ENCODE measurements at regions not wholly inside any gene's neighbourhood (a gene's known extent, or its start where the extent isn't known, plus 50 kb on each side); places are given as distances from the start of the nearest gene placed in this dataset.
"Not testable (repeated sequence)": the region's sequence is repeated elsewhere in the genome, so short reads cannot be mapped to it uniquely, and the experiment has no call there.

DNA sequence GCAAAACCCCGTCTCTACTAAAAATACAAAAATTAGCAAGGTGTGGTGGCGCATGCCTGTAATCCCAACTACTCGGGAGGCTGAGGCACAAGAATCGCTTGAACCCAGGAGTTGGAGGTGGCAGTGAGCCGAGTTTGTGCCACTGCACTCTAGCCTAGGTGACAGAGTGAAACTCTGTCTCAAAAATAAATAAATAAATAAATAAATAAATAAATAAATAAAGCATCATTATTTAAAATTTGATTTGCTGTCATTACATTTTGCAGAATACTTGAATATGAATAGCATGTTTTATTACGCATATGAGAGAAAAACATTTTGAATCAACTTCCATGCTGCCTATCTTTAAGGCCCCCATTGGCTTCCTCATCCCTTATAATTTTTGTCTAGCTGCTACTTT is 53.4 kb upstream of the MED14 start:
- DNase-seq = not testable (repeated sequence)

DNA sequence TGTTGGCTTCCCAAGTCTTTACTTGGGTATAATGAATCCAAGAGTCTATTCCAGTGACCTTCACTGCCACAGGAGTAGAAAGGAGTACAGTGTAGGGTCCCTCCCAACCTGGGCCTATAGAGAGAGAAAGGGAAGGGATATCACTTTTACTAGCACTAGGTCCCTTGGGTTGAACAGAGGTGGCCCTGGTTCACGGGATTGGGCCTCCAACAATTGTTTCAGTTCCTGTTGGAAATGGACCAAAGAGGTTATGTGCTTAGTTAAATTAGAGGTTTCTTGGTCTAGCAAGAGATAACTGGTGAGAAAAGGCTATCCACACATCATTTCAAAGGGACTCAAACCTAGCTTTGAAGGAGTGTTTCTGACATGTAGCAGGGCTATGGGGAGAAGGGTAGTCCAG is 57.1 kb upstream of the MED14 start:
- no peak for DNase-seq

DNA sequence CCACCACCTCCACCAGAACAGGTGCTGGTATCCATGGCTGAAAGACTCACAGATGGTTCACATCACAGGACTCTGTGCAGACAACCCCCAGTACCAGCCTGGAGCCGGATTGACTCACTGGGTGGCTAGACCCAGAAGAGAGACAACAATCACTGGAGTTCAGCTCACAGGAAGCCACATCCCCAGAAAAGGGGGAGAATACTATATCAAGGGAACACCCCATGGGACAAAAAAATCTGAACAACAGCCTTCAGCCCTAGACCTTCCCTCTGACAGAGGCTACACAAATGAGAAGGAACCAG is 59.4 kb upstream of the MED14 start:
- not testable (repeated sequence) for DNase-seq

DNA sequence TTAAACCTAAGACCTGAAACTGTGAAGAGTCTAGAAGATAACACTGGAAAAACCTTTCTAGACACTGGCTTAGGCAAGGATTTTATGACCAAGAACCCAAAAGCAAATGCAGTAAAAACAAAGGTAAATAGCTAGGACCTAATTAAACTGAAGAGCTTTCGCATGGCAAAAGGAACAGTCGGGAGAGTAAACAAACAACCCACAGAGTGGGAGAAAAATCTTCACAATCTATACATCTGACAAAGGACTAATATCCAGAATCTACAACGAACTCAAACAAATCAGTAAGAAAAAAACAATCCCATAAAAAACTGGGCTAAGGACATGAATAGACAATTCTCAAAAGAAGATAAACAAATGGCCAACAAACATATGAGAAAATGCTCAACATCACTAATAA is 64.4 kb upstream of the MED14 start:
- DNase-seq = not testable (repeated sequence)

DNA sequence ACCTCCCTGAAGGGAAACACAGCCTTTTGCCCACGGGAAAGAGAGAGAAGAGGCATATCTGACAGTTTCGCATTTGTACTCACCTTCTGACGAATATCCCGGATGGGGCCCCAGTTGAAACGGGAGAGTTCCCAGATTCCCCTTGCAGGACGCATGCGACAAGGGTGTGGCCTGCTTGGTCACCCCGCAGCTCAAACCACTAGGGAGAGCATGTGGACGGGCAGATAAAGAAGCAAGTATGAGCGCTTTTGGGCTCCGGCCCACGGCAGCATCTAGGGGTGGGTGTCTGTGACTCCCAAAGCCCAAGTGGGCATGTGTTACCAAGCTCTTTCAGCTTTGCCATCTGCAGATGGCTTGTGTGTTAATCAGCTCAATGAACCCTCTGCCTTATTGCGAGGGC is 70.1 kb upstream of the MED14 start:
- DNase-seq = peak in 1 of 2 experiments; percentile 29

DNA sequence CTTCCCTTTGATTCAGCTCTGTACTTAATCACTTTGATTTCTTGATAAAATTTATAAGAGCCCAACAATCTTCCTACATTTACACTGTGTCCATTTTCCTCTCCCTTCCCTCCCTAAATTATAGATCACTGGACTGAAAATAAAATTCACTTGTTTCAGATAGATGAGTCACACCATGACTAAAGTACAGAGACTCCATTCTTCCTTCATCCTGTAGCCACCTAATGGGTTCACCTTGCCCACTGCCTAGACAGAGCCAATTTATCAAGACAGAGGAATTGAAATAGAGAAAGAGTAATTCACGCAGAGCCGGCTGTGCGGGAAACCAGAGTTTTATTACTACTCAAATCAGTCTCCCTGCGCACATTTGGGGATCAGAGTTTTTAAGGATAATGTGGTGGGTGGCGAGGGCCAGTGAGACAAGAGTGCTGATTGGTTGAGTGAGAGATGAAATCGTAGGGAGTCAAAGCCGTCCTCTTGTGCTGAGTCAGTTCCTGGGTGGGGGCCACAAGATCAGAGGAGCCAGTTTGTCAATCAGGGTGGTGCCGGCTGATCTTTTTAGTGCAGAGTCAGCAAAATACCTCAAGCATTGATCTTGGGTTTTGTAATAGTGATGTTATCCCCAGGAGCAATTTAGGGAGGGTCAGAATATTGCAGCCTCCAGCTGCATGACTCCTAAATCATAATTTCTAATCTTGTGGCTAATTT is 71.3 kb upstream of the MED14 start:
- DNase-seq = no peak

DNA sequence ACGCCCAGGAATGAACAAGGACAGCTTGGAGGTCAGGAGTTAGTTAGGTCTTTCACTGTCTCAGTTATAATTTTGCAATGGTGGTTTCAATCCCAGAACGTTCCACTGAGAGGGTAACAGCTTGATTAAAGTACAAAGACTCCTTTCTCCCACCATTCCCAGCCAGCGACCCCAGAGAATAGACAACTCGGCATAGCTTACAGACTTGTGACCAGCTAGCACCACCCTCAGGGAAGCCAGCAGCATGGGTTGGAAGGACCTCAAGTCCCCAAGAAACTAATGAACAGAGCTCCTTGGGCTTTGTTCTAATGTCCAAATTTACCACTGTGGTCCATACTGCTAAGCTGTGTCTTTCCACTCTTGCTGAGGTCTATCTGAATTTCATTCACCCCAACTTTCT is 72.0 kb upstream of the MED14 start:
- no peak for DNase-seq

DNA sequence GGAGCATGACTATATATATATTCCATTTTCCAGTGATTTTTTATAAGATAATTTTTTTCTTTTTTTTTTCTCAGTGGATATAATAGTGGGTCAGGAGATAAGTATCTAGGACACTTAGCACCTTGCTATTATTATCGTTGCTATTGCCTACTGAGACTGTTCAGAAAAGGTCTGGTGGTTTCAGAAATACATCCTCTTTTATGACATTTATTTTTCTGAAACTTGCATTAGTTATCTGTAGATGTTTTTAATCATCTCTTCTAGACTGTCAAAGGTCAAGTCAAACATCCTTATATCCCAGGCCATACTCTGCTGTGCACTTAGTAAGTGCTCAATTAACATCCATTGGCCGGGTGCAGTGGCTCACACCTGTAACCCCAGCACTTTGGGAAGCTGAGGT is 72.9 kb upstream of the MED14 start:
- no peak for DNase-seq

DNA sequence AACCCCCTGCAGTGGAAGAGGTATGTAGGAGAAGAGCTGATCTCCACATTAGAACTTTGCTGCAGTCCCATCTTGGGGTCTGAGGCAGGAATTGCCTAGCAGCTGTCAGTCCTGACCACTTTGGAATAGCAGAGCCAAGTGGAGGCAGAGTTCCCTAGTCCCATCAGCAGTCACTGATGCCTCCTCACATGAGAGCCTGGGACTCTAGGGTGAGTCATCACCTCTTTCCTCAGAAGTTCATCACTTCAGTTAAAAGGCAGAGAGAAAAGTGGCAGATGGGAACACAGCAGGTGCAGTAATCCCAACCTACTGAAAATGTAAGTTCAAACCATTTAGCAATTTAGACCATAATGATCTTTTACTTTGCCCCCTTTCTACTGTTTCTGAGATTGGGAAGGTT is 73.9 kb upstream of the MED14 start:
- DNase-seq = peak; percentile 81 to 94

DNA sequence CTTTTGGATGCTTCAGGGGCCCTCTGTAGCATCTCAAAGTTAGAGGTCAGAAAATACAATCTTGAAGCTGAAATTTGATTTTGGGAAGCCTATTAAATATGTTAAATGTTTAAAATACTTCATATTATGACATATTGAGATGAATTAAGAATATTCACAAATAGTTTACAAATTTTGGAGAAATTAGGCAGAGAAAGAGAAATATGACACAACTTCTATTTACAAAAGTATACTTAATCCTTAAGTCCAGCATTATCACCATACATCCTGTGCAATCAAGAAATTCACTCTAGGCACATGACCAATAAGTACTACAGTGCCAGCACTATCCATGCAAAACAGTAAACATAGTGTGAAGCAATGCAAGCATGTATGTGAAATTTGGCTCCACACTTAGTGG is 79.7 kb upstream of the MED14 start:
- DNase-seq = not testable (repeated sequence)

DNA sequence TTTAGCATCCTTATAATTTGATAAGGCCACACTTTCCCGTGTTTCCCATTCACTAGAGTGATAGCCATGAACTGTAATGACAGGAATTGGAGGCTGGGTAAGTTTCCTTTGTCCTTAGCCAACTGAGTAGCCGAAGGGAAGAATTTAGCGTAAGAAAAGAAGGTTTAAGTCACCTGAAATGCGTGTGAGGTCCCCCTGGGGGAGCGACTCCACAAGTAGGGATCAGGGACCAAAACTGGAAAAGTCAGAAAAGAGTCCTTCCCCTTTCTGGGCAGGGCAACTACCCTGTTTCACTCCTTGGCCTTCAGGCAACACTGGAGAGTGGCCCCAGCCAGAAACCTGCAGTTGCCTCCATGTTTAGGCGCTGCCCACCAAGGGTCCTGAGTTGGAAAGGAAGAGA is 81.6 kb upstream of the MED14 start:
- DNase-seq = no peak

DNA sequence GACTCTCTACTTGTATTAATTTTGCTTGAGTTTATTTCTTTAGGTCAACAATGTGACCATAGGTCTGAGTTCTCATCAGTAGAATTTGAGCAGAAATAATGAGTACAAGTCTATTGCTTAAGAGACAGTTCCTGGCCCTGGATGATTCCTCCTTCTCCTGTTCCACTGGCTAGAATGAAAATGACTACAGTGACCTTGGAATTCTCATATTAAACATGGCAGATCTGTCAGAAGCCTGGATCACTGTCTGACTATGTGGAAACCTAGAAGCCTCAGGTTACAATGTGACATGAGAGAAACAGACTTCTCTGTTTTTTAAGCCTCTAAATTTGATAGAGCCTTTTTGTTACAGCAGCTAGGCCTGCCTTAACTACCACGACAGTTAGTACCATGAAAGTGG is 82.9 kb upstream of the MED14 start:
- no peak for DNase-seq

DNA sequence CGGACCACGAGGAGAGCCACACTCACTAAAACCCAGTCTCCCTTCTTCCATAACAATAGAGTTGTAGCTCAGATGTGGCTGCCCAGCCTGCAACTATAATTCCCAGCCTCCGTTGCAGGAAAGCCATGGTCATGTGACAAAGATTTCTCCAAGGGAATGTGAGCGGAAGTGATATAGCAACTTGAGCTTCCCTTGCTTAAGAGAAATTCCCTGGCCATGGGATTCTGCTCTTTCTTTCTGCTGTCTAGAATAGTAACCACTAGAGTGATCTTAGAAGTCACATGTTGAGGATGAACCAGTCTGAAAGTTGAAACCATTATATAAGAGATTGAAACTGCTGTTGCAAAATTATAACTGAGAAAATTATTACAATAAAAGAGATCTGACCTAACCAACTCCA is 86.4 kb upstream of the MED14 start:
- no peak for DNase-seq

DNA sequence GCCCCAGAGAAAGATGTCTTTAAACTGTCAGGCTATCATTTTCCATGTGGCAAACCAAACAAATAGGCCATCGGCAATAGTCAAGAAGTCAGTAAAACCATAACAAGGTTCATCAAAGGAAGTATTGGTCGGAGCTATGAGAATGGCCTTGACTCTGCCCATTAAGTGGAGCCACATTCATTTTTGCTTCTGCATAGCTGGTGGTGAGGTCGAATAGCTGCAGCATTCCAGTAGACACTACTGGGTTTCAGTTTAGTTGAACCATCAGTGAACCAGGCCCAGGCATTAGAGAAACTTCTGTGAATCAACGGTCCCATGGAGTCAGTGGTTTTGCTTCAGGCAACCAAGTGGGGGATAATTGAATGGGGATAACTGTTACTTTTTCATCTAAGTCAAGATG is 92.0 kb upstream of the MED14 start:
- no peak for DNase-seq

DNA sequence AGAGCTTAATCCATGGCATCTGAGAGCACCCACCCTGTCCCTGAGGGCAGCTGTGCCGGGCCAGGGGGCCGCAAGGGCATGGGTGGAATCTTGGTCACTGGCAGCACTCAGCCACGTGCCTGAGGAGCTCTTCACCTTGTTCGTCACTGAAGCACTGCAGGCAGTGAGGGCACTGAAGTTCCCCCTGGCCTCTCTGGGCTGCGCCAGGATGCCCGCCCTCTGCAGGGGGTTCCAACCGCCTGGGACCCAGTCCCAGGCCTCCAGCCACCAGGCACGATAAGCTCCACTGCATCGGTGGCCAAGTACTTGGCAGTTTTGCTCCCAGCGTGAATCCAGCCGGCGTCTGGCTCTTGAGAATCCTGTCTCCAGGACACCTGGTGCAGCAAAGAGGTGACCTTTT is 96.4 kb upstream of the MED14 start:
- no peak for DNase-seq

DNA sequence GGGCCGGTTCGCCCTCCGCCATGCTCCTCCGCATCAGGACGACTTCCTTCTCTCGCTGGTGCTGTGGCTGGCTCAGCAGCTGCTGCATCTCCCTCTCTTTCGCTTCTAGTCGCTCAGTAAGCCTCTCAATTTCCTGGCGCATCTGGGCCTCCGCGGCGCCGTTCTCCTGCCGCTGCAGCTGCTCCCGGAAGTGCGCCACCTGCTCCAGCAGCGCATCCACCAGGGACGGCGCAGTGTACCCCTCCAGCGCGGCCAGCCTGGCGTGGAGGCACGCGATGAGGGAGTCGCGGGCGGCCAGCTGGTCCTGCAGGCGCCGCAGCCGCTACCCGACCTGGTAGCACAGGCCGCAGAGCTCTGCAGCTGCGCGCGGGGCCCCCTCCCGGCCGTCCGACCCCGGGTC is 97.4 kb upstream of the MED14 start:
- DNase-seq = no peak

DNA sequence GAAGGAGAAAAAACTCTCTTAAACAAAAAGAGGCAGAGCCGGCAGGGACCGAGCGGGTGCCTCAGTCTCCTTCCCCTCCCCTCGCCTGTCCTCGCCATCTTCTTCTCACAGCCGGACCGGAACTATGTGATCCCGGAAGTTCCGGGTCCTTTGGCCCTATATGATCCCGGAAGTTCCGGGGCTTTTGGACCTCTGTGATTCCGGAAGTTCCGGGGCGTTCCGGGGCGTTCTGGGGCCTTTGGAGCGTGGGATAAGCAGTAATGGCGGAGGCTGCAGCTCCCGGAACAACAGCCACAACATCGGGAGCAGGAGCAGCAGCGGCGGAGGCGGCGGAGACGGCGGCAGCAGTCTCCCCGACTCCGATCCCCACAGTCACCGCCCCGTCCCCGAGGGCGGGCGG is 98.9 kb upstream of the MED14 start:
- no peak for DNase-seq

DNA sequence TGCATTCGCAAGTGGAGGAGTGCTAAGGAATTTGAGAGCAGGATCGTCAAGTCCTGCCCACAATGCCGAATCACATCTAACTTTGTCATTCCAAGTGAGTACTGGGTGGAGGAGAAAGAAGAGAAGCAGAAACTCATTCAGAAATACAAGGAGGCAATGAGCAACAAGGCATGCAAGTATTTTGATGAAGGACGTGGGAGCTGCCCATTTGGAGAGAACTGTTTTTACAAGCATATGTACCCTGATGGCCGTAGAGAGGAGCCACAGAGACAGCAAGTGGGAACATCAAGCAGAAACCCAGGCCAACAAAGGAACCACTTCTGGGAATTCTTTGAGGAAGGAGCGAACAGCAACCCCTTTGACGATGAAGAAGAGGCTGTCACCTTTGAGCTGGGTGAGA is 100.2 kb upstream of the MED14 start:
- DNase-seq = no peak

DNA sequence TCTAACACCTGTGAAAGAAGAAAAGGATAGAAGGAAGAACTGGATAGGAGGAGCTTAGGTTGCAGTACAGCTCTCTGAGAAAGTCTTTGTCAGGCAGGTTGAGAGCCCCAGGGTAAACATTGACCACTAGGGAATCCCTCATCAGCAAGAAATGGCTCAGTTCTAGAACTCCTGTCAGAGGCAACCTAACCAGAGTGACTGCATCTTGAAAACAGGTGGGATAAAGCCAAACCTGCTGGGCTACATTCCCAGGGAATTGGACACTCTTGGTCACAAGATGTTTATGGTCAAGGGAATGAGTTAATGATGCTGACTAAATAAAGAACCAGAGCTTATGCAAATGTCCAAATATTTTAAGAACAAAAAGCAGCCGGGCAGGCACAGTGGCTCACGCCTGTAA is 108.3 kb upstream of the MED14 start:
- DNase-seq = no peak

DNA sequence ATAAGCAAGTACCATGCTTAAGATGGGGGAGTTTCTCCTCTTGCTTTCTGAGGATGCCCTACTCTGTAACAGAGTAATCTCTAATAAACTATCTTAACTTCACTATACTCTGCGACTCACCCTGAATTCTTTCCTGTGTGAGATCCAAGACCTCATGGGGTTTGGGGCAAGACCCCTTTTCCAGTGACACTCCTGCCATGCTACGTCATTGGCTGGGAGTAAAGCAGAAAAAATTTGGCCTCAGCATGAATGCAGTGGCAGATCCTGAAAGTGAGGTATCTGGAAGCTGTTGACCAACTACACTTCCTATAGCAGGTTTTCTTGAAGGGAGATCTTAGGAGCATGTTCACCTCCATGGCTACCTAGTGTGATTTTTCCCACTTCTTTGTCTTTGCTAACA is 109.1 kb upstream of the MED14 start:
- DNase-seq = no peak

DNA sequence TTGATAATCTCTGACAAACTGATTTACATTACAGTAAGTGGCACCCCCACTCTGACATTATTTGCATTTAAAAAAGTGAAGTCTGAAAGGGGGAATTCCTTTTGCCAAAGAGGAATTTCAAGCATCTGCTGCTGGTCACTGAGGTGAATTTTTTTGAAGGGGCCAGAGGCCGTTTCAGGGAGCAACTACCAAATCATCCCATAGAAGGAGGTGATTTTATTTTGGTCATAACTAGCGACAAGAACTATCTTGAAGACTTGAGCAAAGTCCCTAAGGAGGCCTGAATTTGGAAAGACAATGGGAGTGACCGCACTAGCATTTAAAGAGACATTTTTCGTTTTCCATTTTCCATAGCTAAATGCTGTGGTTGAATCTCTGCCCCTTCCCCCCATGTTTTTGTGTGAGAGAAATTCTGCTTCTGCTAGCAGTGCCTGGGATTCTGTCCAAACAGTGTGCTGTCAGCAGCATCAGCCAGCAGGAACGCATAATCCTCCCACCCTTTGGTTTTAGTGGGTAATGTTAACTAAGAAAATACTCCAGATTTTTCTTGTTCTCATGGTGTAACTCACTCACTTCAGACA is 110.1 kb upstream of the MED14 start:
- DNase-seq = no peak

DNA sequence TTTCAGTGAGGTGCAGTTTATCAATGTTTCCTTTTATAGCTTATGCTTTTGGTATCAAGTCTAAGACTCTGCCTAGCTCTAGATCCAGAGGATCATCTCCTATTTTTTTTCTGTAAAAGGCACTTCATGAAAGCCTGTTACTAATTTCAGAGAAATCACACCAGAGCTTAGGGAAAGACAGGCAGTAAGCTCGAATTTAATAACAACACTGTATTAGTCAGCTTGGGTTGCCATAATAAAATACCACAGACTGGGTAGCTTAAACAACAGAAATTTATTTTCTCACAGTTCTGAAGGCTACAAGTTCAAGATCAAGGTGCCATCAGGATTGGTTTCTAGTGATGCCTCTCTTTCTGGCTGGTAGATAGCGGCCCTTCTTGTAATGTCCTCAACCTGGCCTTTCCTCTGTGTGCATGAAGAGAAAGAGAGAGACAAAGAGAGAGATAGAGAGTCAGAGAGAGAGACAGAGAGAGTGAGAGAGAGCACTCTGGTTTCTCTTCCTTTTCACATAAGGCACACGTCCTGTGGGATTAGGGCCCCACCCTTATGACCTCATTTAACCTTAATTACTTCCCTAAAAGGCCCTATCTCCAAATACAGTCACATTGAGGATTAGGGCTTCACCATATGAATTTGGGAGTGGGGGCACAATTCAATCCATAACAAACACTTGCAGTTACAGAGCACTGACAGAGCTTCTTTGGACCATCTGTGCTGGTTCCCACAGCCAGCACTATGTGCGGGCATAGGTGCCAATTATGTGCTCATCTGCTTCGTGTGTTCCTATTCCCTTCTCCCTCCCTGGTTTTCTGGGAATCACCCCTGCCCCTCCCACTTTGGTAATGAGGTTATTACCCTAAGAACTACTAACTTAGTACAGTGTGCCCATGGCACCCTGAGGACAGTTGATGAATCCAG is 114.8 kb upstream of the MED14 start:
- DNase-seq = peak in 1 of 2 experiments; percentile 67

DNA sequence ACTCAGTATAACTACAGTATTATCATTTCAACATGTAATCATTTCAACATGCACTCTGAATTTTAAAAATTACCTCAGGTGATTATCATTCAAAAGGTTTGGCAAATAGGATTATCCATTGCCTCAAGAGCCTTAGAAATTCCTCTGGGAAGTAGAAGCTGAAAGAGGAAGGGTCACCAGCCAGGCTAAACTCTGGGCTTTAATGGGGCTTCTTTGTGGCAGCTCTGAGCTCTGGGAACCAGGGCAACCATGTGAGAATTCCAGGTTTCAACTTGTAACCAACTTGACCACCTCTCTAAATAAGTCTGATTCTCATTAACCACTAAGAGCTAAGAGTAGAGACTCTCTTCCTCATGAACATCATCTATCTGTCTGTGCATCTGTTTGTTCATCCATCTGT is 117.2 kb upstream of the MED14 start:
- DNase-seq = peak in 1 of 2 experiments; percentile 19

All from NCI-H524 (cell line).